ENCODE measurements at regions not wholly inside any gene's neighbourhood (a gene's known extent, or its start where the extent isn't known, plus 50 kb on each side); places are given as distances from the start of the nearest gene placed in this dataset.
"Not testable (repeated sequence)": the region's sequence is repeated elsewhere in the genome, so short reads cannot be mapped to it uniquely, and the experiment has no call there.

GRCh38 chr13:70981219-70981618 lies 873.0 kb upstream of the KLHL1 start:
- DNase-seq = not testable (repeated sequence)

- no peak for DNase-seq
Measured at GRCh38 chr13:70969321-70969720, 861.1 kb upstream of the KLHL1 start.

GRCh38 chr13:70967564-70967963 lies 859.3 kb upstream of the KLHL1 start:
- no peak for DNase-seq

DNA sequence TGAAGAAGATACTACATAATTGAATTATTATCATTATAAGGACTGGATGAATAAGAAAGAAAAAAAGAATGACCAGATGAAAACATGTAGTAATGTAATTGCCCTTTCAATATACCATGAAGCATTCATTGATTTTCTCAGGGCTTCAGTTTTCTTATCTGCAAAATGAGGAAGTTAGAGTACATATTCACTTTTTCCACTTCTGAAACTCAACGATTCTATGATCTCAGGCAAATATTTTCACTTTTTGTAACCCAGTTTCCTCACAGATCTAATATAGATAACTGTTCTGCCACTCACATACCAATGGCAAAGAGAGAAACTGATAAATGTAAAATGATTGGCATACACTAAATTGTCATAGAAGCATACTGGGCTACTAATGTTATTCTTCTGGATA lies 856.6 kb upstream of the KLHL1 start:
- DNase-seq = no peak

DNA sequence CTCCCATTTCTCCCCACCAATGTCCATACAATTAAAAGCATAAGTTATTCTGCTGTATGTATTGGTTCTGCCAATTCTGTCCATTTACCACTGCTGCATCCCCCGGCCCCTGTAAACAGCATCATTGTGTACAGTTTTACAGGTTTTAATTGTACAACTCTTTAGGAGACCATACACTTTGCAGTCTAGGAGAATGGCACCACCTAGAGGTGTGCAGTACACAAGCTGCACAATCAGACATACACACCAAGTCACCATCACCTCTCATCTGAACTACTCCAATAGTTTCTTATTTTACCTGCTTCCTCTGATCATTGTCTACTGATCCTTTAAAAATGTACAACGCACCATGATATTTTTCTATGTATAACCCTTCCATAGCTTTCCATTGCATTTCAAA lies 855.9 kb upstream of the KLHL1 start:
- peak; percentile 54 for DNase-seq

DNA sequence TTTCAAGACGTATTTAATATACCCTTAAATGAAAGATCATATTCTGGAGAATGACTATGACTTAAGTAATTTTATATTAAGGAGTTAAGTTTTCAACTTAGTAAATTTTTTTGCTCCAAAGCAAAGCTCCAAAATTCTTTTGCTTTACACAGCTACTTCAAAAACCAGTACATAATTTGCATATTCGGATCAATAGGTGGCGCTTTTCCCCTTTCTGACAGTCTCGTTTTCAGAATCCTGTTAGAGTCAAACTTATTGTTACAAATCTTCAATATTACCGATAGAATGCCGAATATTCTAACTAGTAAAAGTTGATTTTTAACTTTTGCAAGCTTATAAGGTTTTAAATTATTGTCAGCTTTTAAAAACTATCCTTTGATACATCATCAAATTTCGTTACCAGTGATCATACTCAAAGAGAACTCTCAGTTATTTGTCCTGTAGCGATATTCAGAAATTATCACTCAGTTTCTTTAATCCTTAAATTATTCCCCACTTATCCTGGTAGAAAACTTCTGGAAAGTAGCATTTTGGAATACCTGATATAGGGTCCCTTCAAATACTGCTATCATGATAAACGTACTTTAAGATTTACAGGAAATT lies 852.7 kb upstream of the KLHL1 start:
- peak; percentile 53 for DNase-seq

GRCh38 chr13:70959035-70959775 lies 851.0 kb upstream of the KLHL1 start:
- DNase-seq = peak; percentile 12

- no peak for DNase-seq
Measured at GRCh38 chr13:70955887-70956286, 847.6 kb upstream of the KLHL1 start.

DNA sequence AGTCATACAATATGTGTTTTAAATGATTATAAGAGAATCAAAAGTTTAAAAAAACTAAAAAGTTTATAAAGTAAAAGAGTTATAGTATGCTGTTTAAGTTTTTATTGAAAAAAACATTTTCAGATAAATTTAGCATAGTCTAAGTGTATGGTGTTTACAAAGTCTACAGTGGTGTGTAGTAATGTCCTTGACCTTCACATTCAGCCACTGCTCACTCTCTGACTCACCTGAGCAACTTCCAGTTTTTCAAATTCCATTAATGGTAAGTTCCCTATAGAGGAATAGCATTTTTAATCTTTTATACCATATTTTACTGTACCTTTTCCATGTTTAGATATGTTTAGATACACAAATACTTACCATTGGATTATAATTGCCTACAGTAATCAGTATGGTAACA lies 842.4 kb upstream of the KLHL1 start:
- DNase-seq = no peak

GRCh38 chr13:70945506-70945905 lies 837.3 kb upstream of the KLHL1 start:
- no peak for DNase-seq

GRCh38 chr13:70941454-70941853 lies 833.2 kb upstream of the KLHL1 start:
- no peak for DNase-seq

GRCh38 chr13:70938462-70938861 lies 830.2 kb upstream of the KLHL1 start:
- DNase-seq = no peak

- DNase-seq = no peak
Measured at GRCh38 chr13:70932511-70932910, 824.3 kb upstream of the KLHL1 start.

DNA sequence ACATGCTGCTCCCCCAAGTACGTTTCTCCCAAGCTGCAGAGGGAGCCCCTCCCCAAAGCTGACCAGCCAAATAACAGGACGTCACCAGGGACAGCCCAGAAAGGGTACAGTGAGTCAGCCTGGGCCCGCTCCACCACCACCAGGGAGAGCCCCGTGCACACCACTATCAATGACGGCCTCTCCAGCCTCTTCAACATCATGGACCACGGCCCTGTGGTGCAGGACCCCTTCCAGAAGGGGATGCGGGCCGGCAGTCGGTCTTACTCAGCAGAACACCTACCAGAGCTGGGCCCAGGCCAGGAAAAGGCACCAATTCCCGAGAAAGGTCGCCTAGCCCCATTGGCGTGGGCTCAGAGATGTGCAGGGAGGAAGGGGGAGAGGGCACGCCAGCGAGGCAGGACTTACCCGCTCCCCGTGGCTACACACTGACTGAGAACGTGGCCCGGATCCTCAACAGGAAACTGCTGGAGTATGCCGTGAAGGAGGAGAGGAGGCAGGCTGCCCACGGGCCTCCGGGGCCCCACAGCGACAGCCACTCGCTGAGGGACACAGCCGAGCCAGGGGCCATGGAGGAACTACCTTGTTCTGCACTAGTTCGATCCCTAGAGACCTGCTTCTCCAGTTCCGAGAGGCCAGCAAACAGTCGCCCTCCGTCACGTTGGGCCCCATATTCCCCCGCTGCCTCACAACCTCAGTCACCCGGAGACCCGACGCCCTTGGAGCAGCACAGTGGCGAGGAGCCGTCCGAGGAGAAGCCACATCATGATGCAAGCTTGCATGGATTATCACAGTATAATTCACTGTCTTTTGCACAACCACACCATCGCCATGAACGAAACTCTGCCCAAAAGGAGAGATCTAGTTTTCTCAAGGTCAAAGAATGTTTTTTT lies 815.9 kb upstream of the KLHL1 start:
- DNase-seq = no peak

GRCh38 chr13:70911286-70911685 lies 803.0 kb upstream of the KLHL1 start:
- DNase-seq = no peak

DNA sequence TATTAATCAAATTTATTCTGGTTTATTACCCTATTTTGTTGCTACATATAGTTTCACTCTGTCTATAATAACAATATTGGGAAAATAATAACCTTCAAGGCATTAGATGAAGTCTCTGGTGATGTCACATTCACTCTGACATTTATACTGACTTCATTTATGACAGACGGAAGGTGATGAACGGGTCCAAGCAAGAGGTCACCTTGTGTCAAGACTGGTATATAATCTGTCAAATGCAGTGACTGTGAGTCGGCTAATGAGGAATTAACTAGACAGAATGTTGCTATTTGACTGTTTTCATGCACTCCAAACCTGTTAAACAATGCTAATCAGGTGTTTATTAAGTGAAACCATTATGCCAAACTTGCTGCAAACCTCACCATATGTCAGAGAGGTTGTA lies 800.5 kb upstream of the KLHL1 start:
- no peak for DNase-seq

GRCh38 chr13:70905035-70905434 lies 796.8 kb upstream of the KLHL1 start:
- no peak for DNase-seq

GRCh38 chr13:70896136-70896535 lies 787.9 kb upstream of the KLHL1 start:
- no peak for DNase-seq

DNA sequence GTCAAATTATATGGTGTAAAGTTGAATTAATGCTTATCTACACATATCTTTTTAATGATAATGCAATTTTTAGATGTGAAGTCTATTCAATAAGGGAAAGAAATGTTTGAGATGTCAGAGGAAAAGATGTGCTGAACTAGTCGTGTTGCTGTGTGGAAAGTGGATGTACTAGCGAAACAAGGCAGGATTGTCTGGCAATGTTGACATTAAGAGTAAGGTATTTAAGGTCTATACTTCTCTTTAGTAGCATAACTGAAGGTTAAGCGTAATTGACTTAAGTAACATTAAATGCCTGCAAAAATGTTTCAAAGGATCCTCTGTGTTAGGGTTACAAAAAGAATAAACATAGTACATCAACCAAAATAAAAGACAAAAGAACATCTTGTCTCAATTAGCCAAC lies 787.3 kb upstream of the KLHL1 start:
- DNase-seq = no peak

GRCh38 chr13:70894258-70894657 lies 786.0 kb upstream of the KLHL1 start:
- no peak for DNase-seq

DNA sequence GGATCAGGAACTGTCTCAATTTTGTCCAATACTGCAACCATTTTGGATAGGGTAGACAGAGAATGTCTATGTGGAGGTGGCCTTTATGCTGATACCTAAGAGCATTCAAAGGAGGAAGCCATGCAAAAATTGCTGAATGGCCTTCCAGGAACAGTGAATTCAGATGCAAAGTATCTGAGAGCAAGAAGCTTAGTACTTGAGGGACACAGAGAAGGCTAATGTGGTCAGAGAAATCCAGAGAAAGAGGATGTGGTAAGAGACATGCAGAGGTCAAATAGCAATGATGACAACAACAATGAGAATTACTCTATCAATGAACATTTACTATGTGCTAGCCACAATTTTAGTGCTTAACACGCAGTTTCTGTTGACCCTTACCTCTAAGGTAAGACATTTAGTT lies 785.6 kb upstream of the KLHL1 start:
- DNase-seq = no peak

GRCh38 chr13:70890289-70890688 lies 782.0 kb upstream of the KLHL1 start:
- no peak for DNase-seq

- DNase-seq = no peak
Measured at GRCh38 chr13:70889163-70889562, 780.9 kb upstream of the KLHL1 start.

DNA sequence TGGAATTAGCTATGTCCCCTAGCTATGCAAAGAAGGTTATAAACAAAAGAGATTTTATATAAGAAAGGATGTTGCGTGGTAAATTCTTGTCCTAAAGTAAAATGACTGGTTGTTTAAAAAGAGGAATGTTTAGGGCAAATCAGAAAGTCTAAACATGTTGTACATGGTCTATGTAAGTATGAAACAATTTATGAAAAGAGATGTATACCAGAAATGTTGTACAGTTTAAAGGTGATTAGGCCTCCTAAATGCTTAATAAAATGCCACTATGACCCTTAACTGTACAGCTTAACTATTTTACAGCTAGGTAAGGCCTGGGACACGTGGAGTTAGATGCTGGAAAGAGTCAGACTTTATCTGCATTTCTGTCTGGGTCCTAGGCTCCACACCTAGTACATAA lies 775.9 kb upstream of the KLHL1 start:
- no peak for DNase-seq

All from NCI-H1092 treated with DMSO at 0.1 percent for 48 hours (cell line).